Osteocyte (in vitro differentiated cells): ENCODE measurements at regions not wholly inside any gene's neighbourhood (a gene's known extent, or its start where the extent isn't known, plus 50 kb on each side); places are given as distances from the start of the nearest gene placed in this dataset.

Experiments used
- DNase-seq: peaks from one replicate; pipeline ENCODE4 v3.0.0; 2021; ENCODE audit warnings: mixed read lengths; ENCODE audit not compliant: unreplicated experiment; ENCODE audit errors: extremely low spot score
- H3K27ac Mint-ChIP-seq: one replicate; pipeline ENCODE4 v1.8.0; 2021; ENCODE audit warnings: mild to moderate bottlenecking, mixed read lengths; ENCODE audit not compliant: unreplicated experiment
- H3K27me3 Mint-ChIP-seq: one replicate; pipeline ENCODE4 v1.8.0; 2021; ENCODE audit warnings: mixed read lengths; ENCODE audit not compliant: unreplicated experiment
- H3K36me3 Mint-ChIP-seq: one replicate; pipeline ENCODE4 v1.8.0; 2021; ENCODE audit warnings: mixed read lengths; ENCODE audit not compliant: unreplicated experiment
- H3K4me1 Mint-ChIP-seq: one replicate; pipeline ENCODE4 v1.8.0; 2021; ENCODE audit warnings: mixed read lengths; ENCODE audit not compliant: unreplicated experiment
- H3K4me3 Mint-ChIP-seq: one replicate; pipeline ENCODE4 v1.8.0; 2021; ENCODE audit warnings: mild to moderate bottlenecking, moderate library complexity, mixed read lengths; ENCODE audit not compliant: unreplicated experiment
- H3K9me3 Mint-ChIP-seq: one replicate; pipeline ENCODE4 v1.8.0; 2021; ENCODE audit warnings: mixed read lengths; ENCODE audit not compliant: unreplicated experiment
- TF ChIP-seq, protein P1 (sequence below): fragments of 200-600 bp; sonication (generic); IDR thresholded peaks from 2 replicates; pipeline ENCODE4 v1.5.0; 2021; ENCODE audit warnings: antibody characterized with exemption, mild to moderate bottlenecking, moderate library complexity

- TF ChIP-seq, protein P1, sequence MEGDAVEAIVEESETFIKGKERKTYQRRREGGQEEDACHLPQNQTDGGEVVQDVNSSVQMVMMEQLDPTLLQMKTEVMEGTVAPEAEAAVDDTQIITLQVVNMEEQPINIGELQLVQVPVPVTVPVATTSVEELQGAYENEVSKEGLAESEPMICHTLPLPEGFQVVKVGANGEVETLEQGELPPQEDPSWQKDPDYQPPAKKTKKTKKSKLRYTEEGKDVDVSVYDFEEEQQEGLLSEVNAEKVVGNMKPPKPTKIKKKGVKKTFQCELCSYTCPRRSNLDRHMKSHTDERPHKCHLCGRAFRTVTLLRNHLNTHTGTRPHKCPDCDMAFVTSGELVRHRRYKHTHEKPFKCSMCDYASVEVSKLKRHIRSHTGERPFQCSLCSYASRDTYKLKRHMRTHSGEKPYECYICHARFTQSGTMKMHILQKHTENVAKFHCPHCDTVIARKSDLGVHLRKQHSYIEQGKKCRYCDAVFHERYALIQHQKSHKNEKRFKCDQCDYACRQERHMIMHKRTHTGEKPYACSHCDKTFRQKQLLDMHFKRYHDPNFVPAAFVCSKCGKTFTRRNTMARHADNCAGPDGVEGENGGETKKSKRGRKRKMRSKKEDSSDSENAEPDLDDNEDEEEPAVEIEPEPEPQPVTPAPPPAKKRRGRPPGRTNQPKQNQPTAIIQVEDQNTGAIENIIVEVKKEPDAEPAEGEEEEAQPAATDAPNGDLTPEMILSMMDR, result no peak
- no peaks in the 10 kb centered on the region for H3K27me3 Mint-ChIP-seq
- no peak overlapping the region for H3K4me3 Mint-ChIP-seq
- peaks cover 28% of the 10 kb centered on the region for H3K36me3 Mint-ChIP-seq
- no peak overlapping the region for H3K27ac Mint-ChIP-seq
- no peak for DNase-seq
- peaks cover 4% of the 10 kb centered on the region for H3K9me3 Mint-ChIP-seq
- H3K4me1 Mint-ChIP-seq, result no peaks in the 10 kb centered on the region
Measured at GRCh38 chr6:71373943-71374342, 85.3 kb downstream of the OGFRL1 start.

DNA sequence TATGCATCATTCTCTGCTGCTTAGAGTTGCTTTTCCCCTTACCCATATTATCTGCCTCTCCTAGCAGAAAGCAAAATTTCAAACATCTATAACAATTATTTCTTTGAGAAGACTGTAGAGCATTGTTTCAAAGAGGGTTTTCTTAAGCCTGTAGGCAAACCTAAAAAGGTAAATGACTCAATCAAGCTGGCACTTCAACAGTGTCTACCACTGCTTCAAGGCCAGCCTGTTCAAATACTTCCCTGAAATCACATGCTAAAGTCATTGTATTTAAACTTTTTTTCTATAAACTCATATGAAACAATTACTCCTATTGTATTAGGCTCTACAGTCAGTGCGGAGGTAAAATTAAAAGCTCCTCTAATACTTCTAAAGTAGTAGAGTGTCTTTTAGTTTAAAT is 87.1 kb downstream of the OGFRL1 start:
- Mint-ChIP-seq H3K27ac (no peak overlapping the region), H3K27me3 (no peaks in the 10 kb centered on the region), H3K9me3 (peaks cover 4% of the 10 kb centered on the region), H3K4me3 (no peak overlapping the region), H3K4me1 (peaks cover 1% of the 10 kb centered on the region), H3K36me3 (peaks cover 32% of the 10 kb centered on the region)
- DNase-seq, result no peak
- TF ChIP-seq, protein P1, result no peak

GRCh38 chr6:71376830-71377229 is 88.2 kb downstream of the OGFRL1 start:
- Mint-ChIP-seq H3K4me1 (peaks cover 7% of the 10 kb centered on the region), H3K4me3 (no peak overlapping the region), H3K36me3 (peaks cover 36% of the 10 kb centered on the region), H3K9me3 (peaks cover 4% of the 10 kb centered on the region), H3K27me3 (no peaks in the 10 kb centered on the region), H3K27ac (no peak overlapping the region)
- DNase-seq, result no peak
- TF ChIP-seq, protein P1, result no peak

DNA sequence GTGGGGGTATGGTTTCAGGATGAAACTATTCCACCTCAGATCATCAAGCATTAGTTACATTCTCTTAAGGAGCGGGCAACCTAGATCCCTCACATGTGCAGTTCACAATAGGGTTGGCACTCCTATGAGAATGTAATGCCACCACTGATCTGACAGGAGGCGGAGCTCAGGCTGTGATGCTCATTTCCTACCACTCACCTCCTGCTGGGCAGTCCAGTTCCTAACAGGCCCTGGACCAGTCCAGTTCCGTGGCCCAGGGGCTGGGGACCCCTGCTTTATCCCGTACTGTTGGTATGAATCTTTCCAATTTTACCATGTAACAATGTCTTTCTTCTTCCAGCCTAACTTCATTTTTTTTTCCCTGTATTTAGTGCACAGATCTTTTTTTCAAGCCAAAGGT is 94.9 kb downstream of the OGFRL1 start:
- Mint-ChIP-seq H3K36me3 (peaks cover 17% of the 10 kb centered on the region), H3K27ac (peak overlapping the region; percentile 70), H3K4me3 (no peak overlapping the region), H3K4me1 (peaks cover 40% of the 10 kb centered on the region), H3K27me3 (no peaks in the 10 kb centered on the region), H3K9me3 (no peaks in the 10 kb centered on the region)
- TF ChIP-seq, protein P1, result no peak
- DNase-seq, result no peak

GRCh38 chr6:71383901-71384489 is 95.4 kb downstream of the OGFRL1 start:
- H3K9me3 Mint-ChIP-seq, result no peaks in the 10 kb centered on the region

More at GRCh38 chr6:71383901-71384489, 95.4 kb downstream of the OGFRL1 start:
- peaks cover 13% of the 10 kb centered on the region for H3K36me3 Mint-ChIP-seq
- H3K27me3 Mint-ChIP-seq, result no peaks in the 10 kb centered on the region
- H3K4me1 Mint-ChIP-seq, result peaks cover 45% of the 10 kb centered on the region
- no peak for DNase-seq
- TF ChIP-seq, protein P1, result peak; percentile 76
- peak overlapping the region; percentile 70 for H3K27ac Mint-ChIP-seq
- no peak overlapping the region for H3K4me3 Mint-ChIP-seq
